DND-41 (cell line): ENCODE measurements at regions not wholly inside any gene's neighbourhood (a gene's known extent, or its start where the extent isn't known, plus 50 kb on each side); places are given as distances from the start of the nearest gene placed in this dataset.

Experiments used
- ATAC-seq: fragments of 200-7000 bp; cut with Tn5 transposase; 3 replicates; pipeline ENCODE4 v1.9.1; 2021; ENCODE audit warnings: low read depth; ENCODE audit not compliant: insufficient read depth
- DNase-seq: peaks from one replicate; pipeline ENCODE4 v3.0.0-alpha.2; 2020
- H2AFZ ChIP-seq: 2 replicates; pipeline ENCODE4 v1.6.0; 2012; ENCODE audit warnings: low read depth, low read length
- H3K27ac ChIP-seq: 2 replicates; pipeline ENCODE4 v1.5.1; 2012; ENCODE audit warnings: low read length, inconsistent platforms
- H3K27me3 ChIP-seq: fragments of 200-600 bp; sonication (generic); 2 replicates; pipeline ENCODE4 v1.6.0; 2012; ENCODE audit warnings: low read length, mild to moderate bottlenecking, inconsistent platforms; ENCODE audit not compliant: insufficient read depth, poor library complexity
- H3K36me3 ChIP-seq: 2 replicates; pipeline ENCODE4 v1.5.1; 2012; ENCODE audit warnings: low read length, inconsistent platforms; ENCODE audit not compliant: insufficient read depth
- H3K4me1 ChIP-seq: 2 replicates; pipeline ENCODE4 v1.5.1; 2012; ENCODE audit warnings: mild to moderate bottlenecking, low read length; ENCODE audit not compliant: insufficient read depth
- H3K4me2 ChIP-seq: 2 replicates; pipeline ENCODE4 v1.6.0; 2012; ENCODE audit warnings: mild to moderate bottlenecking, moderate library complexity, low read length, inconsistent platforms; ENCODE audit not compliant: insufficient read depth
- H3K4me3 ChIP-seq, 2 experiments: fragments of 200-600 bp in 1 of 2; shearing (Covaris generic) in 1 of 2; 2 replicates each; pipeline ENCODE4 v1.5.1; 2012 to 2016; ENCODE audit warnings: inconsistent platforms in 2 of 2, low read length in 2 of 2, mild to moderate bottlenecking in 2 of 2, low read depth in 1 of 2, moderate library complexity in 1 of 2
- H3K79me2 ChIP-seq: 2 replicates; pipeline ENCODE4 v1.6.0; 2012; ENCODE audit warnings: low read length, inconsistent platforms; ENCODE audit not compliant: insufficient read depth
- H3K9ac ChIP-seq: 2 replicates; pipeline ENCODE4 v1.6.0; 2012; ENCODE audit warnings: low read depth, mild to moderate bottlenecking, inconsistent platforms, low read length, moderate library complexity
- H3K9me3 ChIP-seq: 2 replicates; pipeline ENCODE4 v1.5.1; 2012; ENCODE audit warnings: low read length, moderate library complexity, mild to moderate bottlenecking, inconsistent platforms; ENCODE audit not compliant: insufficient read depth, severe bottlenecking
- H4K20me1 ChIP-seq: 2 replicates; pipeline ENCODE4 v1.6.0; 2012; ENCODE audit warnings: low read length; ENCODE audit not compliant: insufficient read depth
- CTCF ChIP-seq: IDR thresholded peaks from 2 replicates; pipeline ENCODE4 v1.5.1; 2012; ENCODE audit warnings: borderline replicate concordance, low read length, moderate library complexity, mild to moderate bottlenecking; ENCODE audit not compliant: poor library complexity, severe bottlenecking; ENCODE audit errors: extremely low read depth
- EZH2 ChIP-seq: IDR thresholded peaks from 3 replicates; pipeline ENCODE4 v1.6.1; 2012; ENCODE audit warnings: borderline replicate concordance, low read depth, mild to moderate bottlenecking, moderate library complexity, low read length, inconsistent platforms; ENCODE audit not compliant: severe bottlenecking

DNA sequence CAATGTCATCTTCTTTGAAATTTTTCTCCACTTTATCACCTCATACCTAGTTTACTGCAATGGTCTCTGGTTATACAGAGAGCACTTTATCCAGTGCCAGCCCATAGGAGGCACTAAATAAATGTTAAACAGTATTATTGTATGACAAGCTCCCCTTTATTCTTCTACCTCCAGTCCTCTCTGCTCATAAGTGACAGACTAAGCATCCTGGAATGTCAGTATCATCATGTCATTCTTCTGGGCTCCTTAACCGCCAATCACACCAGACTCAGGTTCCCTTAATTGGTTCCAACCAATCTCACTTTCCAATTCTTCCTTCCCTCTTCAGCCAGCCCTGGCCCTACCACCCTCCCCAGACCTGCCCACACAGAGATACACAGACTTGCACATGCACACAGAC lies 93.1 kb downstream of the RPL27A start:
- Histone ChIP-seq H3K79me2 (no peaks in the 10 kb centered on the region), H3K36me3 (no peaks in the 10 kb centered on the region), H4K20me1 (no peaks in the 10 kb centered on the region; the same call in 1 of the 2 replicates), H3K9me3 (no peaks in the 10 kb centered on the region), H3K27ac (no peak overlapping the region), H3K27me3 (peaks cover 2% of the 10 kb centered on the region), H3K9ac (no peak overlapping the region), H3K4me1 (no peaks in the 10 kb centered on the region), H3K4me2 (no peak overlapping the region), H3K4me3 (no peak overlapping the region), H2AFZ (no peak overlapping the region)
- DNase-seq (no peak), ATAC-seq (no peak)
- no peak for TF ChIP-seq CTCF
- no peak for TF ChIP-seq EZH2

DNA sequence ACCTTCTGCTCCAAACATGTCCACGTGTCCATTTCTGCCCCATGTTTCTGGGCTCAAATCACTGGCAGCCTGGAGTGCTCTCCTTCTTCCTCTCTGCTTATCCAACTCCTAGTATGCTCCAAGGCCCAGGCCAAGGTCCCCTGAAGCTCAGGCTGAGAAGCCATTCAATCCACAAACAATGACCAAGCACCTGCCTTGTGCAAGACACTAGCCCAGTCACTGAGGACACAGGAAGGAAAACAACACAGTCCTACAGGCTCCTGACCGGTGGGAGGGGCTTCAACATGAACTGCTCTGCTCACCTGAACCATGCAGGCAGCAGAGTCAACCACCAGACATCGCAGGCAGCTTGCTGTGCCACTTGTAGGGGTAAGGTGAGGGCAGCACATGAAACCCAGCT lies 93.6 kb downstream of the RPL27A start:
- no peak for DNase-seq
- Histone ChIP-seq H3K36me3 (no peaks in the 10 kb centered on the region), H2AFZ (no peak overlapping the region), H3K9ac (no peak overlapping the region), H3K4me1 (no peaks in the 10 kb centered on the region), H3K9me3 (no peaks in the 10 kb centered on the region), H3K27ac (no peak overlapping the region), H3K4me2 (no peak overlapping the region), H4K20me1 (no peaks in the 10 kb centered on the region; the same call in 1 of the 2 replicates), H3K79me2 (no peaks in the 10 kb centered on the region), H3K4me3 (no peak overlapping the region), H3K27me3 (peaks cover 6% of the 10 kb centered on the region)
- no peak for ATAC-seq
- no peak for TF ChIP-seq EZH2
- TF ChIP-seq CTCF, result no peak

DNA sequence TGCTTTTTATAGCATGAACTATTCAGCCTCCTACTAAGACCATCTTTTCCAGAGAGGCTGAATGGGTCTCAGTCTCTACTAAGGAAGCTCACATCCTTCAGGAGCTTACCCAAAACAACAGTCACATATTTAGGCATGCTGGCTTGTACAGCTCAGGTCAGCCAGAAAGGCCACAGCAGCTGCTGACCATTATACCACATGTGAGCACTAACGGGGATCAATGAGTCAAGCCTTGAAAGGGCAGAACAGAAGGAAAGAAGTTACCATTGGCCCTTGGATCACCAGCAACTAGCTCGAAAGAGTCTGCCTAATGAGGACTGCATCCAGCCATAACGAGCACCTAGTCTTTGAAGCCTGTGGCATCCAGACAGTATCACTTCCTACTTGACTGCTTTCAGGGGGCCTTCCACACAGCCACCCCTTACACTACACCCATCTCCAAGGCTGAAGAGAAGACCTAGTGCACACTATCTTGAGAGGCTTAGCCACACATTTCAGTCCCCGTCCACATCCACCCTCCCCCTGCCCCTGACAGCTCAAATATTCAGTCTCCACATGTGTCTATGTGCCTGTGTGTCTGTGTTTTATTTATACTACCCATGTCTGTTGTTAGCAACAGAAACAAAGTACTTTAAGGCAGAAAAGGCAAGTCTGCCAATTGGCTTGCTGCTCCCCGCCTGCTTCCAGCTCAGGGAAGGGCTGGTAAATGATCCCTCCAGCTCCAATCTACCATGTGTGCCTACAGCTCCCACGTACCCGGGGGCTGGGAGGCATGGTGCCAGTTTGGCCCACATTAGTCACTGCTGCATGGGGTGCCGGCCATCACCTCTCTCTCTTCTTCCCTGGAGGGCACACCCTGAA lies 95.5 kb downstream of the RPL27A start:
- Histone ChIP-seq H3K4me2 (no peak overlapping the region), H4K20me1 (no peaks in the 10 kb centered on the region; the same call in 1 of the 2 replicates), H3K9me3 (no peaks in the 10 kb centered on the region), H3K36me3 (no peaks in the 10 kb centered on the region), H3K27ac (no peak overlapping the region), H3K4me1 (no peaks in the 10 kb centered on the region), H3K4me3 (no peak overlapping the region), H3K9ac (no peak overlapping the region), H2AFZ (no peak overlapping the region), H3K79me2 (no peaks in the 10 kb centered on the region), H3K27me3 (peaks cover 11% of the 10 kb centered on the region)
- no peak for TF ChIP-seq EZH2
- TF ChIP-seq CTCF, result no peak
- DNase-seq (no peak), ATAC-seq (no peak)
